Fibroblast of lung (primary cell): ENCODE measurements at regions not wholly inside any gene's neighbourhood (a gene's known extent, or its start where the extent isn't known, plus 50 kb on each side); places are given as distances from the start of the nearest gene placed in this dataset.

Experiments used
- DNase-seq, 2 donors: peaks; one replicate each; pipeline versions ENCODE4 v3.0.0 to v3.0.0-alpha.2; 2010; ENCODE audit warnings: low read depth in 2 of 2
- H2AFZ ChIP-seq: 2 replicates; pipeline ENCODE4 v1.5.1; 2012; ENCODE audit warnings: low read length, control low read depth, inconsistent platforms
- H3K27ac ChIP-seq: 2 replicates; pipeline ENCODE4 v1.5.1; 2011; ENCODE audit warnings: low read length, control low read depth; ENCODE audit not compliant: insufficient read depth
- H3K27me3 ChIP-seq: 2 replicates; pipeline ENCODE4 v1.5.1; 2011; ENCODE audit warnings: mild to moderate bottlenecking, low read length; ENCODE audit not compliant: control insufficient read depth, insufficient read depth
- H3K36me3 ChIP-seq: 2 replicates; pipeline ENCODE4 v1.5.1; 2011; ENCODE audit warnings: low read length; ENCODE audit not compliant: control insufficient read depth, insufficient read depth
- H3K4me1 ChIP-seq: 2 replicates; pipeline ENCODE4 v1.5.1; 2011; ENCODE audit warnings: low read length; ENCODE audit not compliant: control insufficient read depth, insufficient read depth; ENCODE audit errors: extremely low read depth
- H3K4me2 ChIP-seq: 2 replicates; pipeline ENCODE4 v1.5.1; 2011; ENCODE audit warnings: low read length, control low read depth; ENCODE audit not compliant: insufficient read depth; ENCODE audit errors: extremely low read depth
- H3K4me3 ChIP-seq, 4 experiments: fragments of 200-600 bp in 1 of 4; sonication (generic) in 1 of 4; replicated peaks in 1 of 4; 2 replicates each; pipeline ENCODE4 v1.5.1; 2011 to 2016; ENCODE audit warnings: low read length in 4 of 4, low read depth in 3 of 4, mild to moderate bottlenecking in 3 of 4, control low read depth in 2 of 4, inconsistent platforms in 1 of 4, mixed read lengths in 1 of 4; ENCODE audit not compliant: insufficient read depth in 1 of 4; ENCODE audit errors: control extremely low read depth in 1 of 4
- H3K79me2 ChIP-seq: 2 replicates; pipeline ENCODE4 v1.5.1; 2012; ENCODE audit warnings: mild to moderate bottlenecking, low read length, inconsistent platforms; ENCODE audit not compliant: control insufficient read depth, insufficient read depth
- H3K9ac ChIP-seq: 2 replicates; pipeline ENCODE4 v1.5.1; 2011; ENCODE audit warnings: mild to moderate bottlenecking, low read length, control low read depth; ENCODE audit not compliant: insufficient read depth
- H3K9me3 ChIP-seq: 2 replicates; pipeline ENCODE4 v1.5.1; 2012; ENCODE audit warnings: low read depth, low read length; ENCODE audit not compliant: control insufficient read depth, insufficient read depth
- H4K20me1 ChIP-seq: 2 replicates; pipeline ENCODE4 v1.5.1; 2011; ENCODE audit warnings: low read length; ENCODE audit not compliant: control insufficient read depth, insufficient read depth; ENCODE audit errors: extremely low read depth
- CTCF ChIP-seq, 2 donors: IDR thresholded peaks in 1 of 2; conservative IDR thresholded peaks in 1 of 2; 1 replicate in 1 of 2; 2 replicates in 1 of 2; pipeline ENCODE4 v1.5.1; 2011 to 2012; ENCODE audit warnings: low read length in 2 of 2, control low read depth in 1 of 2, inconsistent platforms in 1 of 2, low read depth in 1 of 2, mild to moderate bottlenecking in 1 of 2
- EZH2 ChIP-seq: IDR thresholded peaks from 2 replicates; pipeline ENCODE4 v1.5.1; 2012; ENCODE audit warnings: low read length, control low read depth, mild to moderate bottlenecking; ENCODE audit errors: missing control alignments

DNA sequence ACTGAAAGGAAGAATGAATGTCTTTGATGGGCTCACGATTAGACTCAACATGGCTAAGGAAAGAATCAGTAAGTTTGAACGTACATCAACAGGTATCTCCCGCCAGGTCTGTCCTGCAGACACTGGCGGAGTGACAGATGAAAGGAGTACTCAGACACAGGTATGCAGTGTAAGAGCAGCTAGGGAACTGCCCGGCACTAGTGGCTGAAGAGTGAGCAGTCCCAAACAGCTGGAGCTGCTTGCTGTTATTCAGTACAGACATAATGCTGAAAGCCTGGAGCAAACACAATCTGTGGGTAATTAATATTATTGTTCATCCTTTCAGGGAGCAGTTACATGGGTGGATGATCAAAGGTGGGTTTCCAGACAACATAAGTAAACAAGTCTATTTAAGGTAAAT, 835.5 kb downstream of the TLE4 start:
- H3K9ac ChIP-seq = no peak overlapping the region
- H3K79me2 ChIP-seq = no peaks in the 10 kb centered on the region
- no peaks in the 10 kb centered on the region for H4K20me1 ChIP-seq
- no peaks in the 10 kb centered on the region for H3K36me3 ChIP-seq
- H2AFZ ChIP-seq = no peak overlapping the region
- no peaks in the 10 kb centered on the region for H3K4me1 ChIP-seq
- no peaks in the 10 kb centered on the region for H3K27me3 ChIP-seq
- H3K27ac ChIP-seq = no peak overlapping the region
- no peak overlapping the region for H3K4me3 ChIP-seq
- no peak for DNase-seq
- no peak overlapping the region for H3K4me2 ChIP-seq
- no peaks in the 10 kb centered on the region for H3K9me3 ChIP-seq
- TF ChIP-seq CTCF (conservative IDR thresholded peaks at IDR 0.05 in 1 of 2, IDR thresholded peaks at IDR 0.05 in 1 of 2; ENCODE audit: low read depth in 1 of 2, low read length in 2 of 2) = no peak
- TF ChIP-seq EZH2 = no peak

- Histone ChIP-seq H3K4me3 (no peak overlapping the region), H2AFZ (no peak overlapping the region), H3K27ac (no peak overlapping the region), H3K4me1 (no peaks in the 10 kb centered on the region), H3K9me3 (no peaks in the 10 kb centered on the region), H3K9ac (no peak overlapping the region), H4K20me1 (no peaks in the 10 kb centered on the region), H3K36me3 (no peaks in the 10 kb centered on the region), H3K79me2 (no peaks in the 10 kb centered on the region), H3K4me2 (no peak overlapping the region), H3K27me3 (no peaks in the 10 kb centered on the region)
- TF ChIP-seq CTCF (conservative IDR thresholded peaks at IDR 0.05 in 1 of 2, IDR thresholded peaks at IDR 0.05 in 1 of 2; ENCODE audit: low read depth in 1 of 2, low read length in 2 of 2) (no peak), EZH2 (no peak)
- DNase-seq = no peak
These were observed 829.5 kb downstream of the TLE4 start for GRCh38 chr9:80401243-80401642.

- Histone ChIP-seq H3K36me3 (no peaks in the 10 kb centered on the region), H3K27ac (no peak overlapping the region), H3K27me3 (no peaks in the 10 kb centered on the region), H3K4me1 (no peaks in the 10 kb centered on the region), H3K9me3 (no peaks in the 10 kb centered on the region), H2AFZ (no peak overlapping the region), H3K9ac (no peak overlapping the region), H4K20me1 (no peaks in the 10 kb centered on the region), H3K4me2 (no peak overlapping the region), H3K79me2 (no peaks in the 10 kb centered on the region), H3K4me3 (no peak overlapping the region)
- no peak for TF ChIP-seq CTCF (conservative IDR thresholded peaks at IDR 0.05 in 1 of 2, IDR thresholded peaks at IDR 0.05 in 1 of 2; ENCODE audit: low read depth in 1 of 2, low read length in 2 of 2)
- TF ChIP-seq EZH2 = no peak
- no peak for DNase-seq
These were observed 829.0 kb downstream of the TLE4 start for GRCh38 chr9:80400624-80401230.
